Choroid plexus epithelial cell (primary cell): ENCODE measurements at regions not wholly inside any gene's neighbourhood (a gene's known extent, or its start where the extent isn't known, plus 50 kb on each side); places are given as distances from the start of the nearest gene placed in this dataset.

Experiments used
- DNase-seq: peaks from one replicate; pipeline ENCODE4 v3.0.0-alpha.2; 2010; ENCODE audit warnings: low read depth
- H3K4me3 ChIP-seq: 2 replicates; pipeline ENCODE4 v1.5.1; 2011; ENCODE audit warnings: low read depth, mild to moderate bottlenecking, control low read depth, low read length, moderate library complexity
- CTCF ChIP-seq: conservative IDR thresholded peaks from 2 replicates; pipeline ENCODE4 v1.5.1; 2011; ENCODE audit warnings: low read depth, mild to moderate bottlenecking, control low read depth, inconsistent platforms, low read length, moderate library complexity

- TF ChIP-seq CTCF: no peak
- no peak for DNase-seq
- no peak overlapping the region for H3K4me3 ChIP-seq
Observed at GRCh38 chr11:112524798-112525197, 264.1 kb upstream of the PLET1 start.

- DNase-seq: peak; percentile 94
- H3K4me3 ChIP-seq: no peak overlapping the region
- no peak for TF ChIP-seq CTCF
Observed at GRCh38 chr11:112525270-112525669, 264.6 kb upstream of the PLET1 start.

- TF ChIP-seq CTCF: no peak
- H3K4me3 ChIP-seq: no peak overlapping the region
- no peak for DNase-seq
Observed at GRCh38 chr11:112525844-112526590, 265.4 kb upstream of the PLET1 start.

DNA sequence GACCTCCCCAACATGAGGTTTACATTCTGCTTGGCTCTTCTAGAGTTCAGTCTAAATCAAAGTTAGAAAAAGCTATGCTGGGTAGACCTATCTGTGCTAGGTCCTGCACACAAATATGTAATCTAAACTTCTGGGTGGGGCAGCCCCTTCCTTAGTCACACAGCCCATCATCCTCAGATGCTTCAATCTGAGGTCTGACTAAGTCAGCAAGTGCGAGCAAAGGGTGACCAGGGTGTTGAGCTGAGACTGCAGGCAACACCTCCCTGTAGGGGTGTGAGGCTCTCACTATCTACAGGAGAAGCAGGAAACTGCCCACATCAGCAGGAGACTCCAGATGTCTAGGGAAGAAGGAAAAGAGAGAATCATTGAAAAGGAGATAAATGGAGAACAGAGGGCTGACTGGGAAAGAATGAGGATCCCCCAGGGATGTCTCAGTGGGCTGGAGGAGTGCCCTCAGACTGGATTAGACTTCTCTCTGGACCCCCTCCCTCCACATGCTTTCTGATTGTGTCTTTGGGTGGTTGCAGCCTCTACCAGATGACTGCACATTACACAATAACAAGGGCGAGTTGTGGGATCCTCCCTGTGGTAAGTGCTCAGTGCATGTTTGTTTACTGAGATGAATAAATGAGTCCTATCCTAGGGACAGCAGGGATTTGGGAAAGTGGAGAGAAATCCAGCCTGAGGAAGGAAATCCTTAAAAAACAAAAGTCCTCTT, 266.2 kb upstream of the PLET1 start:
- TF ChIP-seq CTCF: no peak
- DNase-seq: peak; percentile 26
- no peak overlapping the region for H3K4me3 ChIP-seq

DNA sequence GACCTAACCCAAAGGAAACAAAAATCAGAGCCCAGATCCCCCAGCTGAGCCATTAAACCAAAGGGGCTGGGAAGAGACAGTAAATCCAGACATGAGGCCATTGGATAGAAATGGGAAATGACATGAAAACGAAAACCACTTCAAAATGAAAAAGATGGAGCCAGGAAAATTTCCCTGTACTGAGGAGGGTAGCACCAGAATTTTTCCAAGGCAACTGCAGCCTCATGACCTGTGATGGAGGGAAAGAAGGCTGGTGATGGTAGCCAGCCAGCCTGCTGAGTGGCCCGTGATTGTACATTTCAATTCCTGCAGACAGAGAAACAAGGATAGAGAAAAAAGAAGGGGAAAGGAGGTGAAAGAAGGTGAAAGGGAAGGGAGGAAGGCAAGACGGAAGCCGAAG, 268.4 kb upstream of the PLET1 start:
- no peak overlapping the region for H3K4me3 ChIP-seq
- DNase-seq: no peak
- no peak for TF ChIP-seq CTCF

DNA sequence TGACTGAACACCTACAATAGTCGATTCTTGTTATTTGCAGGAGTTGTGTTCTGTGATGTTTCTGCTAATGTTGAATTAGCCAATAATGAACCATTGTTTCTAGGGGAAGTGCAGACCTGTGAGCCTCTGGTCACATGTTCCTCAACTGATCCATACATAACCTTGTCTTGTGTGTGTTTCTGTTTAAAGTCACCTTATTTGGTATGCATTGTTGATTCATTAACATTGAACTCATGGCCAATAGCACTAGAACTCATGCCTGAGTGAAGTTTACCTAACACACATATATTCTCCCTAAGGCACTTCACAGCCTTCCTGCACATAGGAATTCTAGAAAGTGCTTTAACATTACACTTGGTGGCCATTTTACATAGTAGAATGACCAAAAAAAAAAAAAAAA, 271.8 kb upstream of the PLET1 start:
- no peak for DNase-seq
- TF ChIP-seq CTCF: no peak
- H3K4me3 ChIP-seq: no peak overlapping the region

GRCh38 chr11:112533682-112534081, 273.0 kb upstream of the PLET1 start:
- no peak for TF ChIP-seq CTCF
- H3K4me3 ChIP-seq: no peak overlapping the region
- DNase-seq: no peak
